Osteoblast (primary cell): ENCODE measurements at regions not wholly inside any gene's neighbourhood (a gene's known extent, or its start where the extent isn't known, plus 50 kb on each side); places are given as distances from the start of the nearest gene placed in this dataset.

Experiments
- DNase-seq: peaks from one replicate; pipeline ENCODE4 v3.0.0; 2011; ENCODE audit warnings: low spot score, mixed read lengths; ENCODE audit not compliant: insufficient read length; ENCODE audit errors: missing footprints
- H2AFZ ChIP-seq: 2 replicates; pipeline ENCODE4 v1.6.0; 2011; ENCODE audit warnings: mild to moderate bottlenecking, low read length
- H3K27ac ChIP-seq: 2 replicates; pipeline ENCODE4 v1.5.1; 2011; ENCODE audit warnings: mild to moderate bottlenecking, low read depth, low read length, moderate library complexity
- H3K27me3 ChIP-seq: 2 replicates; pipeline ENCODE4 v1.6.0; 2012; ENCODE audit warnings: mild to moderate bottlenecking, control low read depth, inconsistent platforms, low read length, moderate library complexity; ENCODE audit not compliant: insufficient read depth
- H3K36me3 ChIP-seq: 2 replicates; pipeline ENCODE4 v1.5.1; 2011; ENCODE audit warnings: mild to moderate bottlenecking, low read length, control low read depth, moderate library complexity; ENCODE audit not compliant: insufficient read depth
- H3K4me1 ChIP-seq: 2 replicates; pipeline ENCODE4 v1.5.1; 2011; ENCODE audit warnings: mild to moderate bottlenecking, low read length, control low read depth, moderate library complexity; ENCODE audit not compliant: insufficient read depth
- H3K4me2 ChIP-seq: 2 replicates; pipeline ENCODE4 v1.6.0; 2011; ENCODE audit warnings: mild to moderate bottlenecking, low read length; ENCODE audit not compliant: insufficient read depth
- H3K4me3 ChIP-seq: fragments of 200-600 bp; sonication (generic); 3 replicates; pipeline ENCODE4 v1.5.1; 2012; ENCODE audit warnings: mild to moderate bottlenecking, low read length, inconsistent platforms; ENCODE audit not compliant: insufficient read depth
- H3K79me2 ChIP-seq: 2 replicates; pipeline ENCODE4 v1.6.0; 2012; ENCODE audit warnings: mild to moderate bottlenecking, low read length, control low read depth, inconsistent platforms; ENCODE audit not compliant: insufficient read depth
- H3K9me3 ChIP-seq: 2 replicates; pipeline ENCODE4 v1.5.1; 2011; ENCODE audit warnings: low read depth, low read length, control low read depth
- H4K20me1 ChIP-seq: 2 replicates; pipeline ENCODE4 v1.6.0; 2012; ENCODE audit warnings: mild to moderate bottlenecking, low read length, control low read depth; ENCODE audit not compliant: insufficient read depth
- TF ChIP-seq, protein P1 (sequence below): IDR thresholded peaks from 2 replicates; pipeline ENCODE4 v1.5.1; 2011; ENCODE audit warnings: mild to moderate bottlenecking, low read depth, low read length, moderate library complexity; ENCODE audit errors: extremely low read depth

DNA sequence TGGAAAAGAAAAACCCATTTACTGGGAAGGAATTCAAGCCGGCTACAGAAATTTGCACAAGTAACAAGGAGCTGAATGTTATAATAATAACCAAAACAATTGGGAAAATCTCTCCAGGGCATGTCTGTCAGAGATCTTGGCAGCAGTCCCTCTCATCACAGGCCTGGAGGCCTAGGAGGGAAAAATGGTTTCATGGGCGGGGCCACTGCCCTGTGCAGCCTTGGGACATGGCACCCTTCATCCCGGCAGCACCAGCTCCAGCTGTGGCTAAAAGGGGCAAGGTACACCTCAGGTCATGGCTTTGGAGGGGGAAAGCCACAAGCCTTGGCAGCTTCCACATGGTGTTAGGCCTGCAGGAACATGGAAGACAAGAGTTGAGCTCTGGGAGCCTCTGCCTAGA, 513.1 kb upstream of the CNKSR2 start:
- Histone ChIP-seq H3K36me3 (no peaks in the 10 kb centered on the region), H4K20me1 (no peaks in the 10 kb centered on the region), H3K9me3 (no peaks in the 10 kb centered on the region), H3K4me3 (no peak overlapping the region), H3K27ac (no peak overlapping the region), H3K4me1 (no peaks in the 10 kb centered on the region), H3K27me3 (no peaks in the 10 kb centered on the region), H2AFZ (no peak overlapping the region), H3K4me2 (no peak overlapping the region), H3K79me2 (no peaks in the 10 kb centered on the region)
- DNase-seq: no peak
- TF ChIP-seq, protein P1, sequence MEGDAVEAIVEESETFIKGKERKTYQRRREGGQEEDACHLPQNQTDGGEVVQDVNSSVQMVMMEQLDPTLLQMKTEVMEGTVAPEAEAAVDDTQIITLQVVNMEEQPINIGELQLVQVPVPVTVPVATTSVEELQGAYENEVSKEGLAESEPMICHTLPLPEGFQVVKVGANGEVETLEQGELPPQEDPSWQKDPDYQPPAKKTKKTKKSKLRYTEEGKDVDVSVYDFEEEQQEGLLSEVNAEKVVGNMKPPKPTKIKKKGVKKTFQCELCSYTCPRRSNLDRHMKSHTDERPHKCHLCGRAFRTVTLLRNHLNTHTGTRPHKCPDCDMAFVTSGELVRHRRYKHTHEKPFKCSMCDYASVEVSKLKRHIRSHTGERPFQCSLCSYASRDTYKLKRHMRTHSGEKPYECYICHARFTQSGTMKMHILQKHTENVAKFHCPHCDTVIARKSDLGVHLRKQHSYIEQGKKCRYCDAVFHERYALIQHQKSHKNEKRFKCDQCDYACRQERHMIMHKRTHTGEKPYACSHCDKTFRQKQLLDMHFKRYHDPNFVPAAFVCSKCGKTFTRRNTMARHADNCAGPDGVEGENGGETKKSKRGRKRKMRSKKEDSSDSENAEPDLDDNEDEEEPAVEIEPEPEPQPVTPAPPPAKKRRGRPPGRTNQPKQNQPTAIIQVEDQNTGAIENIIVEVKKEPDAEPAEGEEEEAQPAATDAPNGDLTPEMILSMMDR: no peak

DNA sequence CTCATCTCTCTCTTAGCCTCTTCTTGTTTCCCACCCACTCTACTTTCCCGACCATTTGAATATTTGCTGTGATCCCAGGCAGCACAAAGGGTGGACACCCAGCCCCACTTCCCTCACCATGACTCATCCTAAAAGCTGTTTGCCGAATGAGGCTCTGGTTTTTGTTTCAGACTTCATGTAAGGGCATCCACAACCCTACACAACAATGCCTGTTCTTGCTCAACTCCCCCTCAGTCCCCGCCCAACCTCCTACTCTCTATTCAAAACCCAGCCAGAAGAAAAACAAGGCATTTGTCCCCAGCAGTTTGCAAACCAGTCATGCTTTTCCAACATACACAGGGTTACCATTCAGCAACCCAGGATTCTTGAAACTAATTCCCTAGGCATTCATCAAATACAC, 516.5 kb upstream of the CNKSR2 start:
- Histone ChIP-seq H3K36me3 (no peaks in the 10 kb centered on the region), H3K4me3 (no peak overlapping the region), H4K20me1 (no peaks in the 10 kb centered on the region), H3K9me3 (no peaks in the 10 kb centered on the region), H3K4me2 (no peak overlapping the region), H3K27me3 (no peaks in the 10 kb centered on the region), H2AFZ (peak overlapping the region; percentile 35), H3K4me1 (no peaks in the 10 kb centered on the region), H3K79me2 (no peaks in the 10 kb centered on the region), H3K27ac (no peak overlapping the region)
- TF ChIP-seq, protein P1: no peak
- no peak for DNase-seq

DNA sequence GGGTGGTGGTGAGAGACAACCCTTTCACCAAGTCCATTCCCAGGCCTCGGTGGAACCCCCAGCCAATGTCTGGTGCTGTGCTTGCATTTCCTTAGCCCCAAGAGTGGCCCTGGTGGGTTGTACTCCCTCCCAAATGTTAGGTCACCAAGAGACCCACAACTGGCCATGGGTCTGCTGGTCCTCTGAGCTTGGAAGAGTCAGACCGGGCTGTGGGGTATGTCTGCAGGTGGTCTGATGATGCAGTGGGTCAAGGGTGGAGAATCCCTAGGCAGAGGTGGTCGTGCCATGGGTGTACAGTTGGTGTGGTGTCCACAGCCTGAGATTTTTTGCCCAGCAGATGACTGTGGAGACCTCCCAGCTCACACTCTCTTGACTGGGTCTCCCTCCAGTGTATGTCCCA, 535.7 kb upstream of the CNKSR2 start:
- Histone ChIP-seq H3K4me2 (no peak overlapping the region), H3K4me1 (no peaks in the 10 kb centered on the region), H3K36me3 (no peaks in the 10 kb centered on the region), H4K20me1 (no peaks in the 10 kb centered on the region), H3K79me2 (no peaks in the 10 kb centered on the region), H3K9me3 (no peaks in the 10 kb centered on the region), H2AFZ (no peak overlapping the region), H3K4me3 (no peak overlapping the region), H3K27ac (no peak overlapping the region), H3K27me3 (no peaks in the 10 kb centered on the region)
- no peak for DNase-seq
- TF ChIP-seq, protein P1: no peak

DNA sequence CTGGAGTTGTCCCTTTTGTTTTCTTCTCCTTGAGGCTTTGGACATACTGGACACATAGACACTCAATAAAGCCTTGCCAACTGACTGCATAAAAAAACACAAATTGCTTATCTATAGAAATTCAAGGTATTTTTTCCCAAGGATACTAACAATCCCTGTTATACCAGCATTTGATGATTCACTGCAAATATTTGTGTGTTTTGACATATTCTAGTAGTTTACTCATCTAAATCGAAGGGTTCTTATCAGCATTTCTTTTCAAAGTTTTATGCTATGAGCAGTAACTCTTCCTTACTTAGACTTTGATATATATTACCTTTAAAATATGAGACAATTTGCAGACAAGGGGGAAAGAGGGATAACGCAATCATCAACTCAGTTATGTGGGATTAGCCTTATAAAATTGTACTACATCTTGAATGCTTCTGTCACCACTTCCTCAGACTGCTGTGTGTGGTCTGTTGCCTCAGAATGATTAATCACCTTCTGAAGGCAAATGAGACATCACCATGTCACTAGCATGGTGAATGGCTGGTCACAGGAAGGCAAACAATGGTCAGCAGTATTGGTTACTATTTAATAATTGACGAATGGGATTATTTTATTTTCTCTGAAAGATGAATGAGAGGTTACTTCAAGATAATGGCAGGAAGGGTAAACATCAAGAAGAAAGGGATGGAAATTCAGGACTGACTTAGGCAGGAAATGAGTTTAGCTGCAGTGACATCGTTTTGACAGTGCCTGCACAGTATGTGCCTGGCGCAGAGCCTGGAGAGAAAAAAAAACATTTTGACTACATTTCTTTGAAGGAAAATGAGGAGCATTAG, 544.3 kb upstream of the CNKSR2 start:
- Histone ChIP-seq H3K27me3 (no peaks in the 10 kb centered on the region), H3K4me3 (no peak overlapping the region), H3K27ac (no peak overlapping the region), H3K9me3 (no peaks in the 10 kb centered on the region), H3K4me2 (no peak overlapping the region), H3K4me1 (no peaks in the 10 kb centered on the region), H2AFZ (no peak overlapping the region), H4K20me1 (no peaks in the 10 kb centered on the region), H3K36me3 (no peaks in the 10 kb centered on the region), H3K79me2 (no peaks in the 10 kb centered on the region)
- TF ChIP-seq, protein P1: no peak
- peak; percentile 18 for DNase-seq
